Stimulated activated CD8-positive, alpha-beta memory T cell treated with anti-CD3 and anti-CD28 coated beads, Interleukin-4, amount 100 ng/mL, for 24 hours (primary cell): ENCODE measurements at regions not wholly inside any gene's neighbourhood (a gene's known extent, or its start where the extent isn't known, plus 50 kb on each side); places are given as distances from the start of the nearest gene placed in this dataset.
"Not testable (repeated sequence)": the region's sequence is repeated elsewhere in the genome, so short reads cannot be mapped to it uniquely, and the experiment has no call there.

ENCODE experiments used
- DNase-seq: peaks from one replicate; pipeline ENCODE4 v3.0.0-alpha.2; 2020; ENCODE audit warnings: low read depth

DNA sequence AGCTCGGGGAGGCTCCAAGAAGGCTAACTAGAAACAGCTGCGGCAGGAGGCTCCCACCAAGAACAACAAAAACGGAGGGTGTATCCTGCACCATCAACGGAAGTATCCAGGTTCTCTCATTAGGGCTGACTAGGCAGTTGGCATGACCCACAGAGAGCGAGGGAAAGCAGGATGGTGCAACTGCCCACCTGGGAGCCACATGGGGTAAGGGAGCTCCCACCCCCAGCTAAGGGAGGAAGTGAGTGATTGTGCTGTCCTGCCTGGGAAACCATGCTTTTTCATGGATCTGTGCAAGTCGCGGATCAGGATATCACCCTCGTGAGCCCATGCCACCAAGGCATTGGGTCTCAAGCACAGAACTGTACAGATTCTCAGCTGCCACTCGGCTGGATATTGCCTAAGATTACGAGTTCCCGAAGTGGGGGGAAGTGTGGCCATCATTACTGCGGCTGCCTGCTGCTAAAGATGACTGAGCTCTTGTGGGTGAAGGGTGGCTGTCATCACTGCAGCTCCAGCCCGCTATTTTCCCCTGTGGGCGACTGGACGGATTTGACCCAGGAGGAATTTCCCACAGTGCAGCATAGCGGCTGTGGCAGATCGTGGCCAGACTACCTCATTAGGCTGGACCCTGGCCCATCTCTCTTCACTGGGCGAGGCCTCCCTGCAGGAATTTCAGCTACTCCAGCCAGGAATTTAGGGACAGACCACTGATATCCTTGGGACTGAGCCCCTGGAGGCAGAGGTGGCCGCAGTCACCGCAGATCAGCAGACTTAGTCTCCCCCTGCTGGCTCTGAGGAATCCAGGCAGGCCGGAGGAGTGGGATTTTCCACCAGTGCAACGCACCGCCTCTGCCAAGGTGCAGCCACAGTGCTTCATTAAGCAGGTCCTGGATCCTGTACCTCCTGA, 515.7 kb downstream of the FRK start:
- DNase-seq = no peak

DNA sequence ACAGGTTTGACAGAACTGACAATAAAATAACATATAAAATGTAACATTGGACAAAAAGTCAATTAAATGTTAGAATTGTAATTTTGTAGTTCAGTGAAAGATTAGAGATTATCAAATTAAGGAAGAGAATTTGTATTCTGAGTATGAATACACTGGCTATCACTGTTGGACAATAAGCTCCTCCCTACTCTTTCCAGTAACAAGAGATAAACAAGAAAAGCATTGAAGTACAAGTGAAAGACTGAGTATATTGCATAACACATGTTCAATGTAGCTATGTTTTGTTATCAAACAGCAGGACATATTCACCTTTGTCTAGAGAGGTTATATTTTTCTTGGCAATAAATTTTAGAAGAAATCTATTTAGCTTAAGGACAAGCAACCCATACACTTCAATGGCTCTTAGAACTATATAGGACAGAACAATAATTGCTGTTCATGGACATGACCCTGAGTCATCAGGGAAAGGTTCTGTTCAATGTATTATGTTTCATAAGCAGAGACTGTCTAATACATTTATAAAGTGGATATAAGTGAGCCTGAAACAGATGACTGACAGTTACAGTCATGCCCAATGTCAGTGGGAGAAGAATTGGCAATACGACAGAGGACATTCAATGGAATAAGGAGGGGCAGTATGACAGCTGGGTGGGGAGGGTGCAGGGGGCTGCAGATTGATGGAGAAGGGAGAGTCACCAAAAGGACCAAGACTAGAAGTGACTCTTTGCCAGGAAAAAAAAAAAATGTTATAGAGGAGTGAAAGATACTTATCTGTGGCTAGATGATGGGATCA, 520.4 kb downstream of the FRK start:
- DNase-seq = no peak

DNA sequence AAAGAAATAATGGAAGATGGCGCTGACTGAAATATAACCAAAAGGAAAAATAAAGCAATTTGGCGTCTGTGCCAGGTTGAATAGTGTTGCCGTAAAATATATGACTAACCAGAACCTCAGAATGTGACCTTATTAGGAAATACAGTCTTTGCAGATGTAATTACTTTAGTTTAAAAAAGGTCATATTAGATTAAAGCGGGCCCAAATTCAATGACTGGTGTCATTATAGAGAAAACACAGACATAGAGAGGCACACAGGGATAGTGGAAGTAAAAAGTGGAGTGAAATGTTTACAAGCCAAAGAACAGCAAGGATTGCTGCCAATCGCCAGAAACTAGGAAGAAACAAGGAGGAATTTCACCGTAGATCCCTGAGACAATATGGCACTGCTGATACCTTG, 521.2 kb downstream of the FRK start:
- DNase-seq = no peak

DNA sequence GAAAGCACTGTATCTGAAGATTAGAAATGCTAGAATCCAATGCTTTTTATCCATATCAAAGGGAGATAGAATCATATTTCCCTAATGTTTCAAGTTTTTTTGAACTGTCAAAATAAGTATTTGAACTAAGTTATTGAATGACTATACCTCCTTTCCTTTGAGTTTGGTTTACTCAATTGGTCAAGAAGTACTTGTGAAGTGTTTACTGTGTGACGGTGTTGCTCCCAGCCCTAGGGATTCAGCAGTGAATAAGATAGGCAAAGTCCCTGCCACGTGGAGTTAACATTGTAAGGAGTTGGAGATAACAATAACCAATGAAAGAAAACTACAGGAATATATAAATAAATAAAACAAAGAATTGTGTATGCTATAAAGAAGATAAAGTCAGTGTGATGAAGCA, 535.9 kb downstream of the FRK start:
- DNase-seq = no peak

DNA sequence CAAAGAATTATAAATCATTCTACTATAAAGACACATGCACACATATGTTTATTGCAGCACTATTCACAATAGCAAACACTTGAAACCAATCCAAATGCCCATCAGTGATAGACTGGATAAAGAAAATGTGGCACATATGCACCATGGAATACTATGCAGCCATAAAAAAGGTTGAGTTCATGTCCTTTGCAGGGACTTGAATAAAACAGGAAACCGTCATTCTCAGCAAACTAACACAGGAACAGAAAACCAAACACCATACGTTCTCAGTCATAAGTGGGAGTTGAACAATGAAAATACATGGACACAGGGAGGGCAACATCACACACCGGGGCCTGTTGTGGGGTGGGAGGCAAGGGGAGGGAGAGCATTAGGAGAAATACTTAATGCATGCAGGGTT, 538.9 kb downstream of the FRK start:
- not testable (repeated sequence) for DNase-seq

DNA sequence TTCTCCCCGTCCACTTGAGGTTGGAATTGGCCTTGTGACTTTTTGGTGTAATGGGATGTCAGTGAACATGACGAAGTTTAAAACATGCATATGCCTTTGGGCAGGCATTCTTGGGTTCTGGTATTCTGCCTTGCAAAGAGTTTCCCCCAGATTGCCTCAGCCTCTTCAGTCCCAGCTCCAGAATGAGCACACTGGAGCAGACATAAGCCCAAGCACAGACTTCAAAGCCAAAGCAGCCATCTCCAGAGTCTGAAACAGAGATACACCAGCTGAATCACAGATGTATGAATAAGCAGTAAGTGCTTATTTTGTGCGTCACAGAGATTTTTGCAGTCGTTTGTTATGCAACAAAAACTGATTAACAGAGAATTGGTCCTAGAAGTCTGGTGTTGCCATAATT, 546.0 kb downstream of the FRK start:
- no peak for DNase-seq

DNA sequence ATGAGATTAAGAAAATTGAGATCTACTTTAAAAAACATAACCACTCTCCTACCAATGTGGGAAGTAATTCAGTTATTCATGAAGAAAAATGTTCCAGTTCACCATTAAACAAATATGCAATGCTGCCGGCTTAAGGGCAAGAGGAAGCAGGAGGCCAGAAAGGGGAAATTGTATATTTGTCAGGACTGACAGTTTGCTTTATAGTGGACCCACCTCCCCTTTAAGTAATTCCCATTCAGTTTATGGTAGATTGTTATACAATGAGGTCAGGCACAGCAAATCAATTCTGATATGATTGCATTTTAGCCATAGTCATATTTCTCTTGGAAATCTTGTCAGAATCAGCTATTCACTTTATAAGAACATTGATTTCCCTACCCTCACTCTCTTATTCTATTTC, 547.8 kb downstream of the FRK start:
- no peak for DNase-seq

DNA sequence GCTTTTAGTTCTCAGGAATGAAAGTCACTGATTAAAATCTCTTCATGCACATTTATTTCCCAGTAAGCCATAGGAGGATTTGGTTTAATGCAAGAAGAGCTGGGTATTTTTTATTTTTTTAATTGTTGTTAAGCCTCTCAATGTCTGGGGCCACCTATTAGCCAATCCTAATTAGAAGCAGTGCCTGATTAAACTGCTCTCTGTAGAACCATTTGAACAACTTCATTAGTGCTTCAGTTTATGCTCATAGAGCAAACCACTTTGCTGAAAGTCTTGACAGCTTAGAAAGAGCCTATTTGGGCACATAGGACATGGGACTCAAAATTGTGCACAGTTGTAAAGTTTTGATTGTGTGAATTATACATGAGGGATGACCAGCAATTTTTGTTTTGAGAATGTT, 548.9 kb downstream of the FRK start:
- no peak for DNase-seq

DNA sequence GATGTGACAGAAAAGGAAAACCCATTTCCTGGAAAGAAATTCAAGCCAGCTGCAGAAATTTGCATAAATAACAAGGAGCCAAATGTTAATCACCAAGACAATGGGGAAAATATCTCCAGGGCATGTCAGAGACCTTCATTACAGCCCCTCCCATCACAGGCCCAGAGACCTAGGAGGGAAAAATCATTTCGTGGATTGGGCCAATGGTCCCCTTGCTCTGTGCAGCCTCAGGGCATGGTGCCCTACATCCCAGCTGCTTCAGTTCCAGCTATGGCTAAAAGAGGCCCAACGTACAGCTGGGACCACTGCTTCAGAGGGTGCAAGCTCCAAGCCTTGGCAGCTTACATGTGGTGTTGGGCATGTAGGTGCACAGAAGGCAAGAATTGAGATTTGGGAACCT, 558.3 kb downstream of the FRK start:
- not testable (repeated sequence) for DNase-seq

DNA sequence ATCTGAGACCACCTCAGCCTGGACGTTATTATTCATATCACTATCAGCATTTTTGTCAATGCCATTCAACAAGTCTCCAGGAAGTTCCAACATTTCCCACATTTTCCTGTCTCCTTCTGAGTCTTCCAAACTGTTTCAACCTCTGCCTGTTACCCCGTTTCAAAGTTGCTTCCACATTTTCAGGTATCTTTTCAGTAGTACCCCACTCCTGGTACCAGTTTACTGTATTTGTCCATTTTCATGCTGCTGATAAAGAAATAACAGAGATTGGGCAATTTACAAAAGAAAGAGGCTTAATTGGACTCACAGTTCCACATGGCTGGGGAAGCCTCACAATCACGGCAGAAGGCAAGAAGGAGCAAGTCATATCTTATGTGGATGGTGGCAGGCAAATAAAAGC, 565.5 kb downstream of the FRK start:
- no peak for DNase-seq

DNA sequence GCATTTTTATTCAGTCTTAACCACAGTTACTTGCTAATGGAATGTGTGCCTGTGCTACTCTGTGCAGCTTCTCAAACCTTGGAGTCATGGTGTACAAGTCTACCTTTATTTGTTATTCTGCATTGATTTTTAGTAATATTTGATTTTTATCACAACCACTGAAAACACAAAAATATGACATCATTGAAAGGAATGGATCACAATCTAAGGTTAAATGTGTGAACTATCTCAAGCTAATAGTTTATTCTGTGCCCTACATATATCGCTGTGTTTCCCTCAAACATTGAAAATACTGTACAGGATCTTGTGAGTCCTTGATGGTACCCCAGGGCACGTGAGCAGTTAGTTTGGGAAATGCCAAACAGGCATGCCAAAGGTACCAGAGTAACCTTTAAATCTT, 573.4 kb downstream of the FRK start:
- DNase-seq = no peak

DNA sequence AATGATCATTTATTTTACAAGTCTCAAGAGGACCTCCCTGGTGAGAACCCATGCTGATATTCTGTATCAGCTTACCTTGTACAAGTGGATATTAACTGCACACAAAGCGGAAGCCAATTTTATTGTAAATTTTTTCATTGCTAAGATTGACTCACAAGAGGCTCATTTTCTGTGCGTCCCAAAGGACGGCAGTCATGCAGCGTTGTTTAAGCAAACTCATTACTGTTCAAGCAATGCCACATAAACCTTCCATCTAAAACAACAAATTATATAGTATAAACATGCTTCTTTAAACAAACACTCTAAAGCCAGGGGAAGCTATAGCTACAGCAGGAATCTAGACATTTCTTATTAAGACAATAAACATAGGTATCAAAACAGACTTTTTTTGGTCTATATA, 575.3 kb downstream of the FRK start:
- DNase-seq = no peak

DNA sequence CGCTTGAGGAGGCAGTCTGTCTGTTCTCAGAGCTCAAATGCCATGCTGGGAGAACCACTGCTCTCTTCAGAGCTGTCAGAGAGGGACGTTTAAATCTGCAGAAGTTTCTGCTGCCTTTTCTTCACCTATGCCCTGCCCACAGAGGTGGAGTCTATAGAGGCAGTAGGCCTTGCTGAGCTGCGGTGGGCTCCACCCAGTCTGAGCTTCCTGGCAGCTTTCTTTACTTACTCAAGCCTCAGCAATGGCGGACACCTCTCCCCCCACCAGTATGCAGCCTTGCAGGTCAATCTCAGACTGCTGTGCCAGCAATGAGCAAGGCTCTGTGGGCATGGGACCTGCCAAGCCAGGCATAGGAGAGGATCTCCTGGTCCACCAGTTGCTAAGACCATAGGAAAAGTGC, 580.1 kb downstream of the FRK start:
- DNase-seq = not testable (repeated sequence)

DNA sequence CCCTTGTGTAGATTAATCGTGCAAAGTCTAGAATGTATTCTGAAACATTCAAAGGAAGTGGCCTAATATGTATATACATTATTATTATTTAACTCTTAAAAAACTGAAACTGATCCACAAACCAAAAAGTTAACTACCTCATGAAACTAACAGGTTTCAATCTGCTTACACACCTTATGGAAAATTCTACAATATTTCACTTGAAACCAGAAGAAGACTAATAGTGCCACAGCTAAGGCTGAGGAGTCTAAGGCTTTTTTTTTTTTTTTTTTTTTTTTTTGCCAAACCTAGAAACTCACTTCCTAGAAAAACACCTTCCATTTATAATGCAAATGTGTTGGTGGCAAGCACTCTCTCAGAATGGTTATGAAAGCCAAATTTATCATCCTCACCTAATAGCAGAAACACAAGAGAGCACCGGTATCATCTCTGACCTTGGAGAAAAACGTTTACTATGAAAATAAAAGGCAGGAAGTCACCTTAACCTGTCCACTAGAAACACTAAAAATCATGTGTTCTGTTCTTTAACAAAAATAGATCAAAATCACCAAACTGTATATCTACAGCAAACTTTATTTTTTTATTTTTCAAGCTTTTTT, 586.1 kb downstream of the FRK start:
- DNase-seq = no peak

DNA sequence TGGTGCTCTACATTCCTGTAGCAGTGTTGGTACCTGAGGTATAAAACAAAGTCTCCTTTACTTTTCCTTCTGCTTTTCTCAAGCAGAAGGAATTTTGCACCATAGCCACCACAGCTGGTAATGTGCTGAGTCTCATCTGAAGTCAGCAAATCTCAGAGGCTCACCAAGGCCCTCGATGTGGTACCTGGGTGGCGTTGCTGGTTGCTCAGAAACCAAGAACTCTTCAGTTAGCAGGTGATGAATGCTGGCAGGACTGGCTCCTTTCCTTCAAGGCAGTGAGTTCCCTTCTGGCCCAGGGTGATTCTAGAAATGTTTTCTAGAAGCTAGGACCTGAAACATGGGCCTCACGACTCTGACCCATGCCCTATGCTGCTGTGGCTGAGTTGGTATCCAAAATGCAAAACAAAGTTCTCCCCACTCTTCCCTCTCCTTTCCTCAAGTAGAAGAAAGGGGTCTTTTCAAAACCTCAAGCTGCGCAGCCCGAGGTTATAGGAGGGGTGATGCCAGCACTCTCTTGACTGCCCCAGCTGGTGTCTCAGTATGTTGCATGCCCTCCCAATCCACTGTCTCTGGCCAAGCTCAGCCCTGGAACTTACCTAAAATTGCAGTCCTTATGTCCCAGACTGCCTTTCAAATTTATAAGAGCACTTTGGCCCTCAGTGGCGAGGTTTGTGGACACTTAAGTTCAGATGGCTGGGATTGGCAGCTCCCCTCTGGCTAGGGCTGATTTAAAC, 592.3 kb downstream of the FRK start:
- no peak for DNase-seq

DNA sequence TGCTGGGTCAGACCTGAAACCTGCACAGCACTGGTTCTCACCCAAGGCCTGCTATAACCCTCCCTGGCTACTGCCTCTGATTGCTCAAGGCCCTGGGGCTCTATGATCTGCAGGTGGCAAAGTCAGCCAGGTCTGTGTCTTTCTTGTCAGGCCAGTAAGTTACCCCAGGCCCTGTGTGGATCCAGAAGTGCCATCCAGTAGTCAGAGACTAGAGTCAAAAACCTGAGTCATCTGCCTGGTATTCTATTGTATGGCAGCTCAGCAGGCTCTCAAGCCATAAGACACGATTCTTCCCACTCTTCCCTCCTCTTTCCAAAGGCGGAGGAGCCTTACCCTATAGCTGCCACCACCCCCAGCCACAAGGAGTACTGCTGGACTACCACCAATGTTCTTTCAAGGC, 593.0 kb downstream of the FRK start:
- DNase-seq = no peak

DNA sequence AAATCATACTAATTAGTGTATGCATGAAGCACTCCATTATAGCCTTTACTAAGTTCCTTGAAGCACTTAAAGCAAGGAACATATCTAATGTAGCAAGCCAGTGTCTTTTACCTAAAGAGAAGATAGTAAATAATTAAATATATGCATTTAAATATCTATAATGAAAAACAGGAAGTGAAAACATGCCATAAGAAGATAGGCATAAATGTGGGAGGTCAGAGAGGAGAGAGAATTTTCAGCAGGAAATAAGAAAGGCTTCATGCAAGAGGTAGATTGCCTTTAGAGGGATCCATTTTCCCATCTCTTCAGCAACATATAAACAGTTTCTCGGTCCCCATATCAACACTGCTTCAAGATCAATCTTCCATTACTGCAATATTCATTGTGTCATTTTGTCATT, 599.8 kb downstream of the FRK start:
- no peak for DNase-seq

DNA sequence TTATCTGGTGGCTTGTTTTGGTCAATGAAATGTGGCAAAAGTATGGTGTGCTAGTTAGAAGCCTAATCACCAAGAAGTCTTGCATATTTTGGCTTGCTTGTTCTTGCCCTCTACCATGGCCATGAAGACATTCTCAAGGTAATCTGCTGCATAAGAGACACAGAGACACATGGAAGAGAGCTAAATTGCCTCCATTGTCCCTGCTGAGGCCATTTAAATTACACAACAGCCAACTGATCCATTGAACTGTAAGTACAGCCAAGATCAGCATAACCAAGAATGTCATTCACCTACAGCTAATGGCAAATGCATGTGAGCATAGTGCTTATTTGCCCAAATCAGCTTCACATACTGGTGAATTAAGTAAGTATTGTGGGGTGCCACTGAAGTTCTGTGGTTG, 603.8 kb downstream of the FRK start:
- DNase-seq = no peak

DNA sequence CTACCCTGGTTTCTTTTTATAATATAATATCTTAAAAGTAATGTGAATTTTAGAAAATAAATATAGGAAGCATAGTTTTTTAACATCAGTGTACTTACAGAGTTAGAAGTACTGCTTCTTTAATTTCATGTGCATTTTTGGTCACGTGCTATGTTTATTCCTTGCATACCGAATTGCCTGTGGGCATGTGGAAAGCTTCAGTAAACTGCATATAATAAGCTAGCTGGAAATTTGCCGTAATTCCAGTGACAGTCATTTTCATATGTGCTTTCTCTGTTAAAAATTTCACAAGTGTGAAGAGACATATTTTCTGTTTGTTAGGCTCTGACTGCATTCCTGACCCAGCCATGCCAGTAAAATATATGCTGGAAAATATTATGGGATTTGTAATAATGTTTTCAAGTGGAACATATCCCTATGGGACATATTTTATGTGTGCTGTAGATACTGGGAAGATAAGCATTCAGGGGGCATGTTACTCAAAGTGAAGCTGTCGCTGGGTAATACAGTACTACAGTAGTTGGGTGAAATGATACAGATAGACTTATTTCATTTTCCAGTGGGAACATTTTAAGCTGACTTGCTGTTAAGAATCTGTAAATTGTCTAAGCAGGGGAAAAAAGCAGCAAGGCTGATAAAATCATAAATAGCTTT, 616.7 kb downstream of the FRK start:
- no peak for DNase-seq

DNA sequence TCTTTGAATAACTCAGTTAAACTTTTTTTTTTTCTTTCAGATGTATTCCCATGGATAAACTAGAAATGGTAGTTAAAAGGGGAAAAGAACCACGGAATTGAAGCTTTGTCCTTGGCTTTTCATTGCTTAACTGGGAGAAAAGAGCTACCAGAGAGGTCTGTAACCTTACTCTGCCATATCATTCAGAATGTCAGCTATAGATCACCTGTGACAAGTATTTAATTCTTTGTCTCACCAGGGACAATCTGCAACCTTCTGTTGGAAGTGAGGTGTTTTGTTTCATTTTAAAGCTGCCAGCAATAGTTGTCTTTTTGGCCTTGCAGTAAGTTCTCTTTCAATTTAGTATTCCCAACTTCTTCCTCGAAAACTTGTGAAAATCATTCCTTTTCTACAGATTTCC, 618.4 kb downstream of the FRK start:
- no peak for DNase-seq

DNA sequence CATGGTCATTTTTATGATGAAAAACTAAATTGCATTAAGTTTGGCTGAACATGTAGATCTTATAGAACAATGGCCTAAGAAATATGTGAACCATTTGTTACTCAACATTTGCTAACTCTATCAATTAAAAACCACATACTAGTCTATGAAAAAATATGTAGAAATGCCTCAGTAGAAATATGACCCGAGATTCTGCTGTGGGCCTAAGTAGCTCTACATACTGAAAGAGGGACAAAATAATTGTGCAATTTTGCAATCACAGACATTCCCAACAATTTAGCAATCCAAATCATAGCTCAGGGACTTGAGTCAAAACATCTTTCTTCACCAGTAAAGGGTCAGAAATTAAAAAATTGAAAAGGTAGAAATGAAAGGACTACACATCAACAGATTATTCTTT, 619.0 kb downstream of the FRK start:
- no peak for DNase-seq

DNA sequence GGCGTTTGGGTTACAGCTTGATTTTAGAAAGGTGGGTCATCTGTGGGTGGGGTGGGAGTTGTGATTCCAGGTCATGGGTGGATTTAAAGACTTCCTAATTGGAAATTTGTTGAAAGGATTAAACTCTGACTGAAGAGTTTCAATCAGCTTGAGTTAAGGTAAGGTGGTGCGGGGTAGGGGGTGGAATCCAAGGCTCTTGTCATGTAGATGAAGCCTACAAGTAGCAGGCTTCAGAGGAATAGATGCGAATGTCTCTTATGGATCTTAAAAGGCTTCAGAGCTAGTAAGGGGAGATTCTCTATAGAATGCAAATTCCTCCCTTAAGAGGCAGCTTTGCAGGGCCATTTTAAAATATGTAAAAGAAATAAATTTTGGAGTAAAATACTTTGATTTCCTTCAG, 645.3 kb downstream of the FRK start:
- DNase-seq = no peak
